T-helper 17 cell (primary cell): ENCODE measurements at regions not wholly inside any gene's neighbourhood (a gene's known extent, or its start where the extent isn't known, plus 50 kb on each side); places are given as distances from the start of the nearest gene placed in this dataset.

ENCODE experiments used
- ATAC-seq: fragments of 150-1000 bp; cut with Tn5 transposase; 2 replicates; pipeline ENCODE4 v1.10.0; 2021; ENCODE audit warnings: mild to moderate bottlenecking, moderate library complexity
- DNase-seq, 3 donors: peaks; one replicate each; pipeline versions ENCODE4 v3.0.0 to v3.0.0-alpha.2; 2020 to 2021
- H3K9me3 ChIP-seq: one replicate; pipeline ENCODE4 v1.7.0; 2013; ENCODE audit warnings: low read length, mild to moderate bottlenecking; ENCODE audit not compliant: control insufficient read depth, poor library complexity, severe bottlenecking
- H3K27ac Mint-ChIP-seq: one replicate; pipeline ENCODE4 v1.8.0; 2022; ENCODE audit warnings: mild to moderate bottlenecking, moderate library complexity, mixed read lengths
- H3K27me3 Mint-ChIP-seq: one replicate; pipeline ENCODE4 v1.8.0; 2022; ENCODE audit warnings: mixed read lengths
- H3K36me3 Mint-ChIP-seq: one replicate; pipeline ENCODE4 v1.8.0; 2022; ENCODE audit warnings: low read depth, mixed read lengths
- H3K4me1 Mint-ChIP-seq: one replicate; pipeline ENCODE4 v1.8.0; 2022; ENCODE audit warnings: mild to moderate bottlenecking, mixed read lengths
- H3K4me3 Mint-ChIP-seq: one replicate; pipeline ENCODE4 v1.8.0; 2022; ENCODE audit warnings: mild to moderate bottlenecking, moderate library complexity, mixed read lengths

- Mint-ChIP-seq H3K4me3 (no peak overlapping the region), H3K27ac (no peak overlapping the region), H3K27me3 (no peaks in the 10 kb centered on the region), H3K36me3 (no peaks in the 10 kb centered on the region), H3K4me1 (no peaks in the 10 kb centered on the region)
- DNase-seq (no peak), ATAC-seq (no peak)
- H3K9me3 ChIP-seq = no peaks in the 10 kb centered on the region
Measured at GRCh38 chr3:6119367-6119766, 741.5 kb upstream of the GRM7 start.

GRCh38 chr3:6120786-6121185, 740.1 kb upstream of the GRM7 start:
- no peak overlapping the region for H3K4me3 Mint-ChIP-seq
- DNase-seq = no peak
- H3K27me3 Mint-ChIP-seq = no peaks in the 10 kb centered on the region
- no peaks in the 10 kb centered on the region for H3K36me3 Mint-ChIP-seq
- ATAC-seq = no peak
- H3K9me3 ChIP-seq = no peaks in the 10 kb centered on the region
- no peak overlapping the region for H3K27ac Mint-ChIP-seq
- no peaks in the 10 kb centered on the region for H3K4me1 Mint-ChIP-seq

GRCh38 chr3:6124875-6125274, 736.0 kb upstream of the GRM7 start:
- no peak overlapping the region for H3K4me3 Mint-ChIP-seq
- DNase-seq = no peak
- H3K36me3 Mint-ChIP-seq = no peaks in the 10 kb centered on the region
- no peaks in the 10 kb centered on the region for H3K9me3 ChIP-seq
- H3K4me1 Mint-ChIP-seq = no peaks in the 10 kb centered on the region
- no peak overlapping the region for H3K27ac Mint-ChIP-seq
- ATAC-seq = no peak
- H3K27me3 Mint-ChIP-seq = no peaks in the 10 kb centered on the region

GRCh38 chr3:6125520-6125919, 735.4 kb upstream of the GRM7 start:
- H3K27me3 Mint-ChIP-seq = no peaks in the 10 kb centered on the region
- H3K4me1 Mint-ChIP-seq = no peaks in the 10 kb centered on the region
- ATAC-seq (no peak), DNase-seq (no peak)
- no peak overlapping the region for H3K27ac Mint-ChIP-seq
- H3K4me3 Mint-ChIP-seq = no peak overlapping the region
- H3K36me3 Mint-ChIP-seq = no peaks in the 10 kb centered on the region
- no peaks in the 10 kb centered on the region for H3K9me3 ChIP-seq

- DNase-seq = no peak
- Mint-ChIP-seq H3K4me3 (no peak overlapping the region), H3K36me3 (no peaks in the 10 kb centered on the region), H3K4me1 (no peaks in the 10 kb centered on the region), H3K27me3 (no peaks in the 10 kb centered on the region), H3K27ac (no peak overlapping the region)
- H3K9me3 ChIP-seq = no peaks in the 10 kb centered on the region
- no peak for ATAC-seq
Measured at GRCh38 chr3:6132684-6133432, 728.1 kb upstream of the GRM7 start.

GRCh38 chr3:6142707-6143106, 718.2 kb upstream of the GRM7 start:
- H3K36me3 Mint-ChIP-seq = peaks cover 2% of the 10 kb centered on the region
- no peaks in the 10 kb centered on the region for H3K9me3 ChIP-seq
- no peak overlapping the region for H3K4me3 Mint-ChIP-seq
- H3K4me1 Mint-ChIP-seq = no peaks in the 10 kb centered on the region
- ATAC-seq = no peak
- H3K27ac Mint-ChIP-seq = no peak overlapping the region
- H3K27me3 Mint-ChIP-seq = no peaks in the 10 kb centered on the region
- no peak for DNase-seq

- ATAC-seq (no peak), DNase-seq (no peak)
- Mint-ChIP-seq H3K27ac (no peak overlapping the region), H3K4me1 (no peaks in the 10 kb centered on the region), H3K4me3 (no peak overlapping the region), H3K27me3 (no peaks in the 10 kb centered on the region), H3K36me3 (peaks cover 2% of the 10 kb centered on the region)
- no peaks in the 10 kb centered on the region for H3K9me3 ChIP-seq
Measured at GRCh38 chr3:6147883-6148282, 713.0 kb upstream of the GRM7 start.

GRCh38 chr3:6155650-6156338, 705.1 kb upstream of the GRM7 start:
- no peaks in the 10 kb centered on the region for H3K27me3 Mint-ChIP-seq
- no peaks in the 10 kb centered on the region for H3K36me3 Mint-ChIP-seq
- DNase-seq (no peak), ATAC-seq (no peak)
- H3K4me1 Mint-ChIP-seq = no peaks in the 10 kb centered on the region
- no peaks in the 10 kb centered on the region for H3K9me3 ChIP-seq
- no peak overlapping the region for H3K4me3 Mint-ChIP-seq
- H3K27ac Mint-ChIP-seq = no peak overlapping the region

GRCh38 chr3:6165951-6166350, 695.0 kb upstream of the GRM7 start:
- Mint-ChIP-seq H3K4me3 (no peak overlapping the region), H3K27me3 (no peaks in the 10 kb centered on the region), H3K36me3 (no peaks in the 10 kb centered on the region), H3K4me1 (no peaks in the 10 kb centered on the region), H3K27ac (no peak overlapping the region)
- no peaks in the 10 kb centered on the region for H3K9me3 ChIP-seq
- ATAC-seq = no peak
- no peak for DNase-seq

- H3K27ac Mint-ChIP-seq = no peak overlapping the region
- DNase-seq = no peak
- no peak for ATAC-seq
- no peaks in the 10 kb centered on the region for H3K27me3 Mint-ChIP-seq
- no peaks in the 10 kb centered on the region for H3K9me3 ChIP-seq
- no peak overlapping the region for H3K4me3 Mint-ChIP-seq
- no peaks in the 10 kb centered on the region for H3K4me1 Mint-ChIP-seq
- H3K36me3 Mint-ChIP-seq = no peaks in the 10 kb centered on the region
Measured at GRCh38 chr3:6168256-6168655, 692.7 kb upstream of the GRM7 start.

- no peaks in the 10 kb centered on the region for H3K4me1 Mint-ChIP-seq
- H3K36me3 Mint-ChIP-seq = no peaks in the 10 kb centered on the region
- H3K27me3 Mint-ChIP-seq = no peaks in the 10 kb centered on the region
- H3K27ac Mint-ChIP-seq = no peak overlapping the region
- no peak overlapping the region for H3K4me3 Mint-ChIP-seq
- ATAC-seq (no peak), DNase-seq (no peak)
- no peaks in the 10 kb centered on the region for H3K9me3 ChIP-seq
Measured at GRCh38 chr3:6172871-6173642, 687.9 kb upstream of the GRM7 start.

- no peak for ATAC-seq
- Mint-ChIP-seq H3K27ac (no peak overlapping the region), H3K36me3 (no peaks in the 10 kb centered on the region), H3K4me1 (no peaks in the 10 kb centered on the region), H3K4me3 (no peak overlapping the region), H3K27me3 (no peaks in the 10 kb centered on the region)
- DNase-seq = no peak
- no peaks in the 10 kb centered on the region for H3K9me3 ChIP-seq
Measured at GRCh38 chr3:6177417-6177816, 683.5 kb upstream of the GRM7 start.

GRCh38 chr3:6179761-6180160, 681.2 kb upstream of the GRM7 start:
- ATAC-seq = no peak
- no peak for DNase-seq
- Mint-ChIP-seq H3K4me1 (no peaks in the 10 kb centered on the region), H3K27me3 (no peaks in the 10 kb centered on the region), H3K4me3 (no peak overlapping the region), H3K36me3 (no peaks in the 10 kb centered on the region), H3K27ac (no peak overlapping the region)
- H3K9me3 ChIP-seq = no peaks in the 10 kb centered on the region
